GM19240 (cell line): ENCODE measurements at regions not wholly inside any gene's neighbourhood (a gene's known extent, or its start where the extent isn't known, plus 50 kb on each side); places are given as distances from the start of the nearest gene placed in this dataset.
"Not testable (repeated sequence)": the region's sequence is repeated elsewhere in the genome, so short reads cannot be mapped to it uniquely, and the experiment has no call there.

Experiments
- DNase-seq: peaks from one replicate; pipeline ENCODE4 v3.0.0; 2011; ENCODE audit warnings: low spot score; ENCODE audit not compliant: insufficient read length

GRCh38 chr12:126994599-126994998 is 1272.4 kb upstream of the TMEM132C start:
- no peak for DNase-seq

GRCh38 chr12:126998031-126998430 is 1268.9 kb upstream of the TMEM132C start:
- DNase-seq, result no peak

GRCh38 chr12:126998747-126999285 is 1268.2 kb upstream of the TMEM132C start:
- DNase-seq, result no peak

GRCh38 chr12:126999352-126999751 is 1267.6 kb upstream of the TMEM132C start:
- DNase-seq, result no peak

- DNase-seq, result no peak
These were observed 1261.6 kb upstream of the TMEM132C start for GRCh38 chr12:127005406-127005805.

GRCh38 chr12:127006972-127007371 is 1260.0 kb upstream of the TMEM132C start:
- no peak for DNase-seq

GRCh38 chr12:127008755-127009403 is 1258.1 kb upstream of the TMEM132C start:
- no peak for DNase-seq

GRCh38 chr12:127012109-127012508 is 1254.9 kb upstream of the TMEM132C start:
- DNase-seq, result no peak

GRCh38 chr12:127013197-127013596 is 1253.8 kb upstream of the TMEM132C start:
- no peak for DNase-seq

- no peak for DNase-seq
These were observed 1252.9 kb upstream of the TMEM132C start for GRCh38 chr12:127014079-127014478.

GRCh38 chr12:127024791-127025190 is 1242.2 kb upstream of the TMEM132C start:
- no peak for DNase-seq

GRCh38 chr12:127025545-127025944 is 1241.4 kb upstream of the TMEM132C start:
- DNase-seq, result no peak

GRCh38 chr12:127035011-127035879 is 1231.7 kb upstream of the TMEM132C start:
- no peak for DNase-seq

- no peak for DNase-seq
These were observed 1228.8 kb upstream of the TMEM132C start for GRCh38 chr12:127038152-127038551.

GRCh38 chr12:127038761-127039160 is 1228.2 kb upstream of the TMEM132C start:
- DNase-seq, result no peak

GRCh38 chr12:127041985-127042625 is 1224.9 kb upstream of the TMEM132C start:
- DNase-seq, result peak; percentile 9

GRCh38 chr12:127043731-127044130 is 1223.2 kb upstream of the TMEM132C start:
- no peak for DNase-seq

GRCh38 chr12:127044836-127045235 is 1222.1 kb upstream of the TMEM132C start:
- no peak for DNase-seq

GRCh38 chr12:127046467-127046866 is 1220.5 kb upstream of the TMEM132C start:
- DNase-seq, result no peak

GRCh38 chr12:127048057-127048456 is 1218.9 kb upstream of the TMEM132C start:
- no peak for DNase-seq

GRCh38 chr12:127048525-127048924 is 1218.4 kb upstream of the TMEM132C start:
- not testable (repeated sequence) for DNase-seq

GRCh38 chr12:127051139-127051538 is 1215.8 kb upstream of the TMEM132C start:
- DNase-seq, result no peak
